ENCODE measurements at regions not wholly inside any gene's neighbourhood (a gene's known extent, or its start where the extent isn't known, plus 50 kb on each side); places are given as distances from the start of the nearest gene placed in this dataset.

GRCh38 chr2:106695919-106696318 is 190.0 kb downstream of the ST6GAL2 start:
- TF ChIP-seq EZH2 (IDR thresholded peaks at IDR 0.05; ENCODE audit: insufficient read depth, poor library complexity, severe bottlenecking) = no peak
- TF ChIP-seq EZH2phosphoT487 (IDR thresholded peaks at IDR 0.05; ENCODE audit: insufficient read depth, low read depth) = no peak

Data from GM23248 (cell line).